ENCODE measurements at regions not wholly inside any gene's neighbourhood (a gene's known extent, or its start where the extent isn't known, plus 50 kb on each side); places are given as distances from the start of the nearest gene placed in this dataset.

DNA sequence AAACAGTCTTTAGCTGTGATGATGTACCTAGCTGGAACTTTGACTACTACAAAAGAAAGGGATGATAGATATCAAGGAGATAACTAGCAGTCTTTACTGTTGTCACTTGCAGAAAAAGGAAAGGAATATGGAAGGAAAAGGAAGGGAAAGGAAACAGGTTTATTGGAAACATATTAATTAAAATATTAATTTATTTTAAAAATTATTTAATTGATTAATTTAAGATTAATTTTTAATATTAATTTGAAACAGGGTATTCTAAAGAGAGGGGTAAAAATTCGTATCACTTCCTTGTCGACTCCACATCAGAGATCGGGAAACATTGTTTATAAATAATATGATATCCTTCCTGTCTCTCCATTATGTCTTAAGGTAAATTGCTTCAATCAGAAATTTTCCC, 186.5 kb upstream of the IL15 start:
- Mint-ChIP-seq H3K27me3 (ENCODE audit: low read depth) (peaks cover 4% of the 10 kb centered on the region), H3K36me3 (ENCODE audit: low read depth) (no peaks in the 10 kb centered on the region)
- TF ChIP-seq, protein P1, sequence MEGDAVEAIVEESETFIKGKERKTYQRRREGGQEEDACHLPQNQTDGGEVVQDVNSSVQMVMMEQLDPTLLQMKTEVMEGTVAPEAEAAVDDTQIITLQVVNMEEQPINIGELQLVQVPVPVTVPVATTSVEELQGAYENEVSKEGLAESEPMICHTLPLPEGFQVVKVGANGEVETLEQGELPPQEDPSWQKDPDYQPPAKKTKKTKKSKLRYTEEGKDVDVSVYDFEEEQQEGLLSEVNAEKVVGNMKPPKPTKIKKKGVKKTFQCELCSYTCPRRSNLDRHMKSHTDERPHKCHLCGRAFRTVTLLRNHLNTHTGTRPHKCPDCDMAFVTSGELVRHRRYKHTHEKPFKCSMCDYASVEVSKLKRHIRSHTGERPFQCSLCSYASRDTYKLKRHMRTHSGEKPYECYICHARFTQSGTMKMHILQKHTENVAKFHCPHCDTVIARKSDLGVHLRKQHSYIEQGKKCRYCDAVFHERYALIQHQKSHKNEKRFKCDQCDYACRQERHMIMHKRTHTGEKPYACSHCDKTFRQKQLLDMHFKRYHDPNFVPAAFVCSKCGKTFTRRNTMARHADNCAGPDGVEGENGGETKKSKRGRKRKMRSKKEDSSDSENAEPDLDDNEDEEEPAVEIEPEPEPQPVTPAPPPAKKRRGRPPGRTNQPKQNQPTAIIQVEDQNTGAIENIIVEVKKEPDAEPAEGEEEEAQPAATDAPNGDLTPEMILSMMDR (IDR thresholded peaks at IDR 0.05; ENCODE audit: unreplicated experiment in 3 of 3), result no peak

DNA sequence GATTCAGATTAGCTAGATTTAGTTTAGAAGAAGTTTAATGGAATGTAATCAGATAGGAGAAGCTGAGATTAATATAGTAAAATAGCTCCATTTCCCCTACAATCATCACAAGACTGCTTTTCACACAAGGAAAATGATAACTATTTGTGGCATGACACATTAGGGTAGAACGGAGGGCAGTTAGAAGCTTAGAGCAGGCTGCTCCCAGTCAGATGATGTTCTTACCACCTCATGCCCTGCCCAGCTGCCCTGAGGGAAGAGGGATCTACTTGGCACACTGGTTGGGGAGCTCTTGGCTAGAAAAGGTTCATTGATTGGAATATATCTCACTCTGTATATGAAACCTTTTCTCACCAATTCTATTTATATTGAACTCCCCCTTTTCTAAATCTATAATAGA, 180.7 kb upstream of the IL15 start:
- Mint-ChIP-seq H3K4me1 (no peaks in the 10 kb centered on the region), H3K9me3 (peaks cover 5% of the 10 kb centered on the region), H3K27me3 (ENCODE audit: low read depth) (peaks cover 10% of the 10 kb centered on the region), H3K4me3 (no peak overlapping the region), H3K36me3 (ENCODE audit: low read depth) (no peaks in the 10 kb centered on the region), H3K27ac (no peak overlapping the region)
- TF ChIP-seq, protein P1 (IDR thresholded peaks at IDR 0.05; ENCODE audit: unreplicated experiment in 3 of 3), result no peak

More for the DNA sequence above, 186.5 kb upstream of the IL15 start:
- Mint-ChIP-seq H3K4me1 (no peaks in the 10 kb centered on the region), H3K9me3 (peaks cover 5% of the 10 kb centered on the region), H3K27ac (no peak overlapping the region), H3K4me3 (no peak overlapping the region)

DNA sequence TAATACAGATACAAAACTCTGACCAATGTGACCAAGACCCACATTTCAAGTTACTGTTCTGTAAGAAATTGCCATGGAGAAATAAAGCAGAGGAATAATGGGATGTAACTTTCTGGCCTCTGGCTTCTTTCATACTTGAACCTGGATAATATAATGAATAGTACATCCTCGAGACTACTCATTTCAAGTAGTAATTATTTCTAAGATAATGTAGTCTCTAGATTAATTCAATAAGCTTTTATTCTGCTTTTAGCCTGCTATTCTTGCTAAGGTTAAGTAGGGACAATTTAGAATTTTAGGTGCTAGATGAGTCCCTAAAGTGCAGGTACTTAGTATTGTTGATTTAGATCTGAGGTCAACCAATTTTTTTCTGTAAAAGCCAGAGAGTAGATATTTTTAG, 178.7 kb upstream of the IL15 start:
- Mint-ChIP-seq H3K9me3 (no peaks in the 10 kb centered on the region), H3K27me3 (ENCODE audit: low read depth) (peaks cover 10% of the 10 kb centered on the region), H3K4me3 (no peak overlapping the region), H3K36me3 (ENCODE audit: low read depth) (no peaks in the 10 kb centered on the region), H3K4me1 (no peaks in the 10 kb centered on the region), H3K27ac (no peak overlapping the region)
- TF ChIP-seq, protein P1 (IDR thresholded peaks at IDR 0.05; ENCODE audit: unreplicated experiment in 3 of 3), result no peak

DNA sequence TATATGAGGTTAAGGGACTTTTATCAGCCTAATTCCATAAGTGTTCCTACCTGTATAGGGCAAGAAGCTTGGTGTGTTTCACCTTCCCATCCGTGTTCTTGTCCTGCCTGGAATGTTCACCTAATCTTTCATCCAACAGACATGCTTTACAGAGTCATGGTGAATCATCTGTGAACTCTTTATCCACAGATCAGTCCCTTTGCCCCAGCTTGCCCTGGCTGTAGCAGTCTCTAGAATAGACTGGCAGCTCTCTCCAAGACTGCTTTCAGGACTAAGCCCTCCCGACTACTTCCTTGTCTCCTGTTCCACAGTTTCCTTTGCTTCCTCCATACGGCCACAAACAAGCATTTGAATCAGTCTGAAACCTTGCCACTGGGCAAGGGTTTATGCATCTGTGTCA, 177.9 kb upstream of the IL15 start:
- H3K36me3 Mint-ChIP-seq (ENCODE audit: low read depth), result no peaks in the 10 kb centered on the region
- H3K27ac Mint-ChIP-seq, result no peak overlapping the region
- TF ChIP-seq, protein P1 (IDR thresholded peaks at IDR 0.05; ENCODE audit: unreplicated experiment in 3 of 3), result no peak
- no peaks in the 10 kb centered on the region for H3K4me1 Mint-ChIP-seq
- peaks cover 10% of the 10 kb centered on the region for H3K27me3 Mint-ChIP-seq (ENCODE audit: low read depth)
- no peak overlapping the region for H3K4me3 Mint-ChIP-seq
- no peaks in the 10 kb centered on the region for H3K9me3 Mint-ChIP-seq

DNA sequence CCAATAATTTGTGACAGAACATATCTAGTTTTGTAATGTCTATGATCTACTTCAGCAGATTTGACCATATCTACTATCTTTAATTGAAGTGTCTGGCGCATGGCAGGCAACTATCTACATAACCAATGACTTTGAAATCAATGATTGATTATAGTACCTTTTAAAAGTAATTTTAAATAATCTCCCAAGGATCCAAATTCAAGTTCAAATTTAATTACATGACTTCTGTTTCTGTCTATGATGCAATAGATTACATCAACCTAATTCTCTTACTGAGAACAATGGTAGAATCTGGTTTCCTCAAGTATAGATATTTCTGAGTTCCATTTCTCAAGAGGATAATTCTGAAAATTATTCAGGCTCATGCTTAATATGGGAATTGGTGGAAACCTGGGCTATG, 177.4 kb upstream of the IL15 start:
- Mint-ChIP-seq H3K4me3 (no peak overlapping the region), H3K27ac (no peak overlapping the region)

DNA sequence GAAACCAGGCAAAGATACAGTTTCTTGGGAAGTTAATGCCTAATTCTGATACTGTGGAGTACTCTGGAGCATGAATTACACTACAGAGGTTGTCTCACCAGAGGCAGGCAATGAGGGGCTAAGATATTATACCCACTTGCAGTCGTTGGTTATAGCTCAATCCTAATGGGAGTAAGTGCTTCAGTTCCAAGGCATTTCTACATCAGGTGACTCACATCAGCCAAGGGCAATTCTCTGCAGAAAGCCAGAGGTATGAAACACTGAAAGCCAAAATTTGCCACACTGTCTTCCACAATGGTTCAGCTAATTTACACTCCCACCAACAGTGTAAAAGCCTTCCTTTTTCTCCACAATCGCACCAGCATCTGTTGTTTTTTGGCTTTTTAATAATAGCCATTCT, 174.0 kb upstream of the IL15 start:
- Mint-ChIP-seq H3K36me3 (ENCODE audit: low read depth) (no peaks in the 10 kb centered on the region), H3K4me3 (no peak overlapping the region), H3K27ac (no peak overlapping the region), H3K9me3 (no peaks in the 10 kb centered on the region), H3K27me3 (ENCODE audit: low read depth) (peaks cover 5% of the 10 kb centered on the region), H3K4me1 (peaks cover 5% of the 10 kb centered on the region)
- TF ChIP-seq, protein P1 (IDR thresholded peaks at IDR 0.05; ENCODE audit: unreplicated experiment in 3 of 3), result no peak

More for the DNA sequence above, 177.4 kb upstream of the IL15 start:
- Mint-ChIP-seq H3K36me3 (ENCODE audit: low read depth) (no peaks in the 10 kb centered on the region), H3K27me3 (ENCODE audit: low read depth) (peaks cover 10% of the 10 kb centered on the region), H3K9me3 (no peaks in the 10 kb centered on the region), H3K4me1 (no peaks in the 10 kb centered on the region)
- TF ChIP-seq, protein P1 (IDR thresholded peaks at IDR 0.05; ENCODE audit: unreplicated experiment in 3 of 3), result no peak
